ENCODE measurements at regions not wholly inside any gene's neighbourhood (a gene's known extent, or its start where the extent isn't known, plus 50 kb on each side); places are given as distances from the start of the nearest gene placed in this dataset.

DNA sequence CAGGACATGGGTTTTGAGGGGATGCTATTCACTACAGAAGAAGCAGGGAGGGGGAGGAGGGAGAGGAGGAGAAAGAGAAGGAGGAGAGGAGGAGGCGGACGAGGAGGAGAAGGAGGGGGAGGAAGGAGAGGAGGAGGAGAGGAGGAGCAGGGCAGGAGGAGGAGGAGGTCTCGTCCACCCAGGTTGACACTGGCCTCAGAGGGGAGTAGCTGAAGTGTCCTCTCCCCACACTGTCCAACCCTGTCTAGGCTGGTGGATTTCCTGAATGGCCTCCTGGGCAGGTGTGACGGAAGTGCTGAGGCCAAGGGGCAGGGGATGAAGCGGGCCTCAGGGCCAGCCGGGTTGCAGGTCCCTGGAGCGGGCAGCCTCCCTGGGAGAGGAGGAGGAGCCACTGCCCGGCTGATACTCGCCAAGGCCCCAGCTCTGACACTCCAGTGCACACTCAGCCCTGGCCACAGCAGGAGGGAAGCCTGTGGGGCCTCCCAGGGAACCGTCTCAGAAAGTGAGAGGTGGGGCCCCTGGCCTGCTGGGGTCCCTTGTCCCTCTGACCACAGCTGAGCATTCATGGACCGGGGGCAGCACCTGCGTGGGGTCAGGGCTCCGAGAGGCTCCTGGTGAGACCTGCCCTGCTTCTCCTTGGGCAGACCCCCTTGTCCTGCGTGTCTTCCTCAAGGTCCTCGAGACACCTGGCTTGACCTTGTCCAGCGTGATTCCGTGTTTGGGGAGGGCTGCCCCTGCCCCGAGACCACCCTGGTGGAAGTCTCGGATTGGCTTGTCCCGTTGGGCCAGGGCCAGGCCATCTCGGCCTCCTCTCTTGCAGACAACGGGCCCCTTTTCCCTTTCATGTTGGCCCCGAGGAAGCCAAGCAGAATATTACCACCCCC is 200.6 kb upstream of the CIBAR2 start (continued):
- TF ChIP-seq, protein P1, sequence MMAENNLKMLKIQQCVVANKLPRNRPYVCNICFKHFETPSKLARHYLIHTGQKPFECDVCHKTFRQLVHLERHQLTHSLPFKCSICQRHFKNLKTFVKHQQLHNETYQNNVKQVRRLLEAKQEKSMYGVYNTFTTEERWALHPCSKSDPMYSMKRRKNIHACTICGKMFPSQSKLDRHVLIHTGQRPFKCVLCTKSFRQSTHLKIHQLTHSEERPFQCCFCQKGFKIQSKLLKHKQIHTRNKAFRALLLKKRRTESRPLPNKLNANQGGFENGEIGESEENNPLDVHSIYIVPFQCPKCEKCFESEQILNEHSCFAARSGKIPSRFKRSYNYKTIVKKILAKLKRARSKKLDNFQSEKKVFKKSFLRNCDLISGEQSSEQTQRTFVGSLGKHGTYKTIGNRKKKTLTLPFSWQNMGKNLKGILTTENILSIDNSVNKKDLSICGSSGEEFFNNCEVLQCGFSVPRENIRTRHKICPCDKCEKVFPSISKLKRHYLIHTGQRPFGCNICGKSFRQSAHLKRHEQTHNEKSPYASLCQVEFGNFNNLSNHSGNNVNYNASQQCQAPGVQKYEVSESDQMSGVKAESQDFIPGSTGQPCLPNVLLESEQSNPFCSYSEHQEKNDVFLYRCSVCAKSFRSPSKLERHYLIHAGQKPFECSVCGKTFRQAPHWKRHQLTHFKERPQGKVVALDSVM (CRISPR knock-in tag; IDR thresholded peaks at IDR 0.05): peak; percentile 44; the same call in 1 of the 2 replicates
- TF ChIP-seq ZNF235 (CRISPR knock-in tag; IDR thresholded peaks at IDR 0.05; ENCODE audit: borderline replicate concordance): peak; percentile 79; the same call in 1 of the 2 replicates
- peak; percentile 49 for TF ChIP-seq GABPA (IDR thresholded peaks at IDR 0.05; ENCODE audit: low read depth, low read length)
- TF ChIP-seq GABPA (CRISPR knock-in tag; IDR thresholded peaks at IDR 0.05; ENCODE audit: low read depth): peak; percentile 85
- TF ChIP-seq HIVEP1 (CRISPR knock-in tag; IDR thresholded peaks at IDR 0.05): 0 out of 2 replicates have a peak, but pooled peaks have one; percentile 14
- no peak for TF ChIP-seq ZNF569 (CRISPR knock-in tag; IDR thresholded peaks at IDR 0.05; ENCODE audit: borderline replicate concordance)
- TF ChIP-seq, protein P2, sequence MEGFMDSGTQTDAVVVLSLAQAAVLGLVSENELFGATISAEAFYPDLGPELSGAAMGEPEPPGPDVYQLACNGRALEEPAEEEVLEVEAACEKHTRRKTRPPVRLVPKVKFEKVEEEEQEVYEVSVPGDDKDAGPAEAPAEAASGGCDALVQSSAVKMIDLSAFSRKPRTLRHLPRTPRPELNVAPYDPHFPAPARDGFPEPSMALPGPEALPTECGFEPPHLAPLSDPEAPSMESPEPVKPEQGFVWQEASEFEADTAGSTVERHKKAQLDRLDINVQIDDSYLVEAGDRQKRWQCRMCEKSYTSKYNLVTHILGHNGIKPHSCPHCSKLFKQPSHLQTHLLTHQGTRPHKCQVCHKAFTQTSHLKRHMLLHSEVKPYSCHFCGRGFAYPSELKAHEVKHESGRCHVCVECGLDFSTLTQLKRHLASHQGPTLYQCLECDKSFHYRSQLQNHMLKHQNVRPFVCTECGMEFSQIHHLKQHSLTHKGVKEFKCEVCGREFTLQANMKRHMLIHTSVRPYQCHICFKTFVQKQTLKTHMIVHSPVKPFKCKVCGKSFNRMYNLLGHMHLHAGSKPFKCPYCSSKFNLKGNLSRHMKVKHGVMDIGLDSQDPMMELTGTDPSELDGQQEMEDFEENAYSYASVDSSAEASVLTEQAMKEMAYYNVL (CRISPR knock-in tag; IDR thresholded peaks at IDR 0.05; ENCODE audit: borderline replicate concordance): 0 out of 2 replicates have a peak, but pooled peaks have one; percentile 20
- 0 out of 2 replicates have a peak, but pooled peaks have one; percentile 60 for TF ChIP-seq PCBP1 (IDR thresholded peaks at IDR 0.05; ENCODE audit: borderline replicate concordance, low read depth, low read length)
- peak; percentile 77; the same call in 1 of the 2 replicates for TF ChIP-seq HNRNPL (IDR thresholded peaks at IDR 0.05; ENCODE audit: low read depth, low read length)
- peak; percentile 46; the same call in 1 of the 2 replicates for TF ChIP-seq SPEN (CRISPR knock-in tag; IDR thresholded peaks at IDR 0.05; ENCODE audit: low read depth)
- TF ChIP-seq, protein P3, sequence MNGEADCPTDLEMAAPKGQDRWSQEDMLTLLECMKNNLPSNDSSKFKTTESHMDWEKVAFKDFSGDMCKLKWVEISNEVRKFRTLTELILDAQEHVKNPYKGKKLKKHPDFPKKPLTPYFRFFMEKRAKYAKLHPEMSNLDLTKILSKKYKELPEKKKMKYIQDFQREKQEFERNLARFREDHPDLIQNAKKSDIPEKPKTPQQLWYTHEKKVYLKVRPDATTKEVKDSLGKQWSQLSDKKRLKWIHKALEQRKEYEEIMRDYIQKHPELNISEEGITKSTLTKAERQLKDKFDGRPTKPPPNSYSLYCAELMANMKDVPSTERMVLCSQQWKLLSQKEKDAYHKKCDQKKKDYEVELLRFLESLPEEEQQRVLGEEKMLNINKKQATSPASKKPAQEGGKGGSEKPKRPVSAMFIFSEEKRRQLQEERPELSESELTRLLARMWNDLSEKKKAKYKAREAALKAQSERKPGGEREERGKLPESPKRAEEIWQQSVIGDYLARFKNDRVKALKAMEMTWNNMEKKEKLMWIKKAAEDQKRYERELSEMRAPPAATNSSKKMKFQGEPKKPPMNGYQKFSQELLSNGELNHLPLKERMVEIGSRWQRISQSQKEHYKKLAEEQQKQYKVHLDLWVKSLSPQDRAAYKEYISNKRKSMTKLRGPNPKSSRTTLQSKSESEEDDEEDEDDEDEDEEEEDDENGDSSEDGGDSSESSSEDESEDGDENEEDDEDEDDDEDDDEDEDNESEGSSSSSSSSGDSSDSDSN (CRISPR knock-in tag; IDR thresholded peaks at IDR 0.05): peak; percentile 91
- TF ChIP-seq, protein P4, sequence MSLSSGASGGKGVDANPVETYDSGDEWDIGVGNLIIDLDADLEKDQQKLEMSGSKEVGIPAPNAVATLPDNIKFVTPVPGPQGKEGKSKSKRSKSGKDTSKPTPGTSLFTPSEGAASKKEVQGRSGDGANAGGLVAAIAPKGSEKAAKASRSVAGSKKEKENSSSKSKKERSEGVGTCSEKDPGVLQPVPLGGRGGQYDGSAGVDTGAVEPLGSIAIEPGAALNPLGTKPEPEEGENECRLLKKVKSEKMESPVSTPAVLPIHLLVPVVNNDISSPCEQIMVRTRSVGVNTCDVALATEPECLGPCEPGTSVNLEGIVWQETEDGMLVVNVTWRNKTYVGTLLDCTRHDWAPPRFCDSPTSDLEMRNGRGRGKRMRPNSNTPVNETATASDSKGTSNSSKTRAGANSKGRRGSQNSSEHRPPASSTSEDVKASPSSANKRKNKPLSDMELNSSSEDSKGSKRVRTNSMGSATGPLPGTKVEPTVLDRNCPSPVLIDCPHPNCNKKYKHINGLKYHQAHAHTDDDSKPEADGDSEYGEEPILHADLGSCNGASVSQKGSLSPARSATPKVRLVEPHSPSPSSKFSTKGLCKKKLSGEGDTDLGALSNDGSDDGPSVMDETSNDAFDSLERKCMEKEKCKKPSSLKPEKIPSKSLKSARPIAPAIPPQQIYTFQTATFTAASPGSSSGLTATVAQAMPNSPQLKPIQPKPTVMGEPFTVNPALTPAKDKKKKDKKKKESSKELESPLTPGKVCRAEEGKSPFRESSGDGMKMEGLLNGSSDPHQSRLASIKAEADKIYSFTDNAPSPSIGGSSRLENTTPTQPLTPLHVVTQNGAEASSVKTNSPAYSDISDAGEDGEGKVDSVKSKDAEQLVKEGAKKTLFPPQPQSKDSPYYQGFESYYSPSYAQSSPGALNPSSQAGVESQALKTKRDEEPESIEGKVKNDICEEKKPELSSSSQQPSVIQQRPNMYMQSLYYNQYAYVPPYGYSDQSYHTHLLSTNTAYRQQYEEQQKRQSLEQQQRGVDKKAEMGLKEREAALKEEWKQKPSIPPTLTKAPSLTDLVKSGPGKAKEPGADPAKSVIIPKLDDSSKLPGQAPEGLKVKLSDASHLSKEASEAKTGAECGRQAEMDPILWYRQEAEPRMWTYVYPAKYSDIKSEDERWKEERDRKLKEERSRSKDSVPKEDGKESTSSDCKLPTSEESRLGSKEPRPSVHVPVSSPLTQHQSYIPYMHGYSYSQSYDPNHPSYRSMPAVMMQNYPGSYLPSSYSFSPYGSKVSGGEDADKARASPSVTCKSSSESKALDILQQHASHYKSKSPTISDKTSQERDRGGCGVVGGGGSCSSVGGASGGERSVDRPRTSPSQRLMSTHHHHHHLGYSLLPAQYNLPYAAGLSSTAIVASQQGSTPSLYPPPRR (CRISPR knock-in tag; IDR thresholded peaks at IDR 0.05; ENCODE audit: borderline replicate concordance): peak; percentile 68; the same call in 1 of the 2 replicates
- TF ChIP-seq ARNTL (CRISPR knock-in tag; IDR thresholded peaks at IDR 0.05): 0 out of 2 replicates have a peak, but pooled peaks have one; percentile 42
- TF ChIP-seq MTA1 (CRISPR knock-in tag; IDR thresholded peaks at IDR 0.05; ENCODE audit: borderline replicate concordance): peak; percentile 83; the same call in 1 of the 2 replicates
- no peak for TF ChIP-seq SMARCC2 (IDR thresholded peaks at IDR 0.05)
- peak; percentile 92 for TF ChIP-seq GABPB1 (CRISPR knock-in tag; IDR thresholded peaks at IDR 0.05)
